ENCODE measurements at regions not wholly inside any gene's neighbourhood (a gene's known extent, or its start where the extent isn't known, plus 50 kb on each side); places are given as distances from the start of the nearest gene placed in this dataset.

DNA sequence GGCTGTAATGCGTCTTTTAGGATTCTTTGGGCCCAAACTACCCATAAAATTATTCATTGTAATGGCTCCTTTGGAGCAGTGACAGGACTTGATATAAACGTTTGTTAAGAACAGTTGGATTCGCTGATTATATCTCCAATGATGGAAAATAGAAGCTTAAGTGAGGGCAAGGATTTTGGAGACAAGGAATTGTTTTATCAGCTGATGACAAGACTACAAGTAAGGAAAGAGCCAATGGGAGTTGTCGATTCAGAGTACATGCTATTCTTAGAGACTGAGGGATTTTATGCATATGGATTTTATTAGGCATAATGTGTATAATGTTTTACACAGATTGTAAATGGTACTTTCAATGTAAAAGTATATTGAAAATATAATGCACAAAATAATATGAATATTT is 425.5 kb upstream of the RIOK2 start:
- intact Hi-C loops (cut with DNase I; ENCODE audit: low total_unique reads) = no loop called here
- no peaks in the 10 kb centered on the region for H3K27me3 ChIP-seq
- H3K36me3 ChIP-seq = no peaks in the 10 kb centered on the region
- DNase-seq (ENCODE audit: low spot score in 2 of 2) = no peak
- no peak overlapping the region for H3K27ac ChIP-seq
- peaks cover 0 to 8% of the 10 kb centered on the region in 2 donors for H3K9me3 ChIP-seq
- H3K4me3 ChIP-seq = no peak overlapping the region
- no peaks in the 10 kb centered on the region for H3K4me1 ChIP-seq
- TF ChIP-seq, protein P1, sequence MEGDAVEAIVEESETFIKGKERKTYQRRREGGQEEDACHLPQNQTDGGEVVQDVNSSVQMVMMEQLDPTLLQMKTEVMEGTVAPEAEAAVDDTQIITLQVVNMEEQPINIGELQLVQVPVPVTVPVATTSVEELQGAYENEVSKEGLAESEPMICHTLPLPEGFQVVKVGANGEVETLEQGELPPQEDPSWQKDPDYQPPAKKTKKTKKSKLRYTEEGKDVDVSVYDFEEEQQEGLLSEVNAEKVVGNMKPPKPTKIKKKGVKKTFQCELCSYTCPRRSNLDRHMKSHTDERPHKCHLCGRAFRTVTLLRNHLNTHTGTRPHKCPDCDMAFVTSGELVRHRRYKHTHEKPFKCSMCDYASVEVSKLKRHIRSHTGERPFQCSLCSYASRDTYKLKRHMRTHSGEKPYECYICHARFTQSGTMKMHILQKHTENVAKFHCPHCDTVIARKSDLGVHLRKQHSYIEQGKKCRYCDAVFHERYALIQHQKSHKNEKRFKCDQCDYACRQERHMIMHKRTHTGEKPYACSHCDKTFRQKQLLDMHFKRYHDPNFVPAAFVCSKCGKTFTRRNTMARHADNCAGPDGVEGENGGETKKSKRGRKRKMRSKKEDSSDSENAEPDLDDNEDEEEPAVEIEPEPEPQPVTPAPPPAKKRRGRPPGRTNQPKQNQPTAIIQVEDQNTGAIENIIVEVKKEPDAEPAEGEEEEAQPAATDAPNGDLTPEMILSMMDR (IDR thresholded peaks at IDR 0.05) = no peak
- no peak for TF ChIP-seq POLR2AphosphoS5 (IDR thresholded peaks at IDR 0.05)
- no peak for TF ChIP-seq POLR2A (IDR thresholded peaks at IDR 0.05)

DNA sequence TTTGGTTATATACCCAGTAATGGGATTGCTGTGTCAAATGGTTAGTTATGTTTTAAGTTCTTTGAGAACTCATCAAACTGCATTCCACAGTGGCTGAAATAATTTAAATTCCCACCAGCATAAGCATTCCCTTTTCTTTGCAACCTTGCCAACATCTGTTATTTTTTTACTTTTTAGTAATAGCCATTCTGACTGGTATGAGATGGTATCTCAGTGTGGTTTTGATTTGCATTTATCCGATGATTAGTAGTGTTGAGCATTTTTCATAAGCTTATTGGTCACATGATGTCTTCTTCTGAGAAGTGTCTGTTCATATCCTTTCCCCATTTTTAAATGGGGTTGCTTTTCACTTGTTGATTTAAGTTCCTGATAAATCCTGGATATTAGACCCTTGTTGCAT is 435.7 kb upstream of the RIOK2 start:
- Histone ChIP-seq H3K27ac (no peak overlapping the region), H3K36me3 (no peaks in the 10 kb centered on the region), H3K9me3 (peaks cover 0 to 15% of the 10 kb centered on the region in 2 donors), H3K4me1 (no peaks in the 10 kb centered on the region), H3K4me3 (no peak overlapping the region), H3K27me3 (no peaks in the 10 kb centered on the region)
- intact Hi-C loops (cut with DNase I; ENCODE audit: low total_unique reads) = no loop called here
- TF ChIP-seq, protein P1 (IDR thresholded peaks at IDR 0.05) = no peak
- TF ChIP-seq POLR2AphosphoS5 (IDR thresholded peaks at IDR 0.05) (no peak), POLR2A (IDR thresholded peaks at IDR 0.05) (no peak)
- DNase-seq (ENCODE audit: low spot score in 2 of 2) = no peak

DNA sequence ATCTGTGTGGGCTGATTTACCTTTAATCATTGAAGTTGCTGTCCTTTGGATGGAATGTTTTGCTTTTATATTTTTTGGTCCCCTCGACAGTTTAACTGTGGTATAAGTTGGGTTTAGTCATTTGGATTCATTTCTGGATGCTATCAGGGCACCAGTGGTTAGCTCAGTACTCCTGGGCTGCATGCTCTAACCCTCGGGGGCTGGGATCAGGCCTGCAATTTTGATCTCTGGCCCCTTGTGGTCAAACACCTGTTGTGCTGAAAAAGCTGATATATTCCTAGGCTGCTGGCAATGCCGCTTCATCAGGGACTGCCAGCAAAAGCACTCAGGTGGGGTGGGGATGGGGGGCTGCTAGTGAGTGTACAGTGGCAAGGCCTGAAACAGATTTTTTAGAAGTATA is 440.4 kb upstream of the RIOK2 start:
- H3K9me3 ChIP-seq = peaks cover 0 to 9% of the 10 kb centered on the region in 2 donors
- no peak overlapping the region for H3K27ac ChIP-seq
- DNase-seq (ENCODE audit: low spot score in 2 of 2) = no peak
- no peaks in the 10 kb centered on the region for H3K36me3 ChIP-seq
- no peaks in the 10 kb centered on the region for H3K27me3 ChIP-seq
- no peak overlapping the region for H3K4me3 ChIP-seq
- TF ChIP-seq POLR2AphosphoS5 (IDR thresholded peaks at IDR 0.05) = no peak
- TF ChIP-seq POLR2A (IDR thresholded peaks at IDR 0.05) = no peak
- TF ChIP-seq, protein P1 (IDR thresholded peaks at IDR 0.05) = no peak
- intact Hi-C loops (cut with DNase I; ENCODE audit: low total_unique reads) = no loop called here
- no peaks in the 10 kb centered on the region for H3K4me1 ChIP-seq

GRCh38 chr5:97624886-97625285 is 441.8 kb upstream of the RIOK2 start:
- no peaks in the 10 kb centered on the region for H3K4me1 ChIP-seq
- no peak overlapping the region for H3K4me3 ChIP-seq
- no peaks in the 10 kb centered on the region for H3K9me3 ChIP-seq
- H3K27ac ChIP-seq = no peak overlapping the region
- intact Hi-C loops (cut with DNase I; ENCODE audit: low total_unique reads) = no loop called here
- TF ChIP-seq POLR2A (IDR thresholded peaks at IDR 0.05) = no peak
- no peak for TF ChIP-seq POLR2AphosphoS5 (IDR thresholded peaks at IDR 0.05)
- TF ChIP-seq, protein P1 (IDR thresholded peaks at IDR 0.05) = no peak
- no peaks in the 10 kb centered on the region for H3K36me3 ChIP-seq
- DNase-seq (ENCODE audit: low spot score in 2 of 2) = no peak
- no peaks in the 10 kb centered on the region for H3K27me3 ChIP-seq

DNA sequence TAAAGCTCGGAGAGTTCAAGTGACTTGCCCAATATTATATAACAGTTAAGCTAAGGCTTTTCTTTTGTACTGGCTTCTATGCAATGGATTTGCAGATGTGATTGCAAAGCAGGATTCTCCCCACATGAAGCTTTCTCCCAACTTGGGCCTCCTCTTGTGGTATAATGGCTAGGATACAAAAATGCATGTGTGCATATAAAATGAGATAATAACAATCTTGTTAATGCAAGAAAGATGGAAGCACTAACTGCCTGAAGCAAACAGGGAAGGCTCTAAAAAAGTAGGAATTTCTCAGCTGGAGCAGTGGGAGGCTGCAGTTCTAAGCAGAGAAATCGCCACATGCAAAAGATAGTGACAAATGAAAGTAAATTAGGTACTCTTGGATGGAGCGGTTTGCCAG is 444.2 kb upstream of the RIOK2 start:
- intact Hi-C loops (cut with DNase I; ENCODE audit: low total_unique reads) = no loop called here
- no peak for DNase-seq (ENCODE audit: low spot score in 2 of 2)
- Histone ChIP-seq H3K27ac (peak overlapping the region in 1 of 2 donors; percentile 55), H3K4me3 (no peak overlapping the region), H3K36me3 (no peaks in the 10 kb centered on the region), H3K4me1 (no peaks in the 10 kb centered on the region), H3K9me3 (no peaks in the 10 kb centered on the region), H3K27me3 (no peaks in the 10 kb centered on the region)
- TF ChIP-seq, protein P1 (IDR thresholded peaks at IDR 0.05) = no peak
- TF ChIP-seq POLR2AphosphoS5 (IDR thresholded peaks at IDR 0.05) (no peak), POLR2A (IDR thresholded peaks at IDR 0.05) (no peak)
